ENCODE measurements at regions not wholly inside any gene's neighbourhood (a gene's known extent, or its start where the extent isn't known, plus 50 kb on each side); places are given as distances from the start of the nearest gene placed in this dataset.

DNA sequence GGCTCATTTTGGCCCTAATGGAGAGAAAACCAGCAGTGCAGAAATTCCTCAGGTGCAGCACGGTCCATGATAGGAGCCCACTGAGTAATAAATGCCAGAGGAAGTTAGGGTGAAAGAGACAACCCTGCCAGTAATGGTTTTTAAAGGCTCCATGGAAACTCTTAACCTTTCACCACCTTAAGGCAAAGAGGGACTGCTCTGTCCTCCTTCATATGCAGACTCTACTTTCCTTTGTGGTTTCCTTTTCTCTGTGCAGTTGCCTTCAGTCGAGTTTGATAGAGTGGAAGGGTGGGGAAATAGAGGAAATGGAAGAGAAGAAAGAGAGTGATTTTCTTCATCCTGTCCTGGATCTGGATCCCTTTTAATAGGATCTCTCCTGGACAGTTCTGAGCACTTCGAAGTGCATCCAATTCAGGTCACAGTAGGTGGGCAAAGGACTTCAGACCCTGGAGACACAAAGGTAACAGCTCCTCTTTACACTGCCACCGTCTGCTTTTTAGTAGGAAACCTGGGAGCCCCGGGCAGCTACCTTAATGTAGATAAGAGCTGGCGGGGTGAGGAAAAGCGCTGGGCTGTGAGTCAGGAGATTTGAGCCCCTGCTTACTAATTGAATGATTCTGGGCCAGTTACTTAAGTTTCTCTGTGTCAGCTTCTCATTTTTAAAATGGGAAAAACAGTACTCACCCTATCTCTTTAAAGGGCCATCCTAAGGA lies 294.8 kb downstream of the KCNRG start:
- H3K27ac Mint-ChIP-seq, result no peak overlapping the region
- H3K9me3 Mint-ChIP-seq (ENCODE audit: low read depth), result peaks cover 4% of the 10 kb centered on the region
- H3K4me1 Mint-ChIP-seq (ENCODE audit: low read depth), result peaks cover 9% of the 10 kb centered on the region
- H3K27me3 Mint-ChIP-seq, result peaks cover 4% of the 10 kb centered on the region
- peaks cover 2% of the 10 kb centered on the region for H3K36me3 Mint-ChIP-seq
- H3K4me3 Mint-ChIP-seq, result no peak overlapping the region

DNA sequence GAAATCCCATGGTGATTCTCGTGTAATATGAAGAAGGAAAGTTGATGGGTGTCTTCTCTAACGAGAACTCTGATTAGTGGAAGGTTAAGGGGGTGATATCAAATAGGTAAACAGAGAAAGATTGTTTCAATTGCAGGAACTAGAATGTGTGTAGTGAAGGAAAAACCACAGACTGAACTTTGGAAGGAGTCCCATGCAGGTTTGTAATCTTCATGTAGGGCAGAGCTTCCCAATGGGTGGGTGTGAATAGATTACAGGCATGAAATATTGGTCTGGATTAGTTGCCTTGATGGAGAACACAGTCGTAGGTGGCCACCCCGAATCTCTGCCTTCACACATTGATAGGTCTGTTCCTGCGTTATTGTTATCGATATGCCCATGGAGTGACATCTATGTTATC lies 295.5 kb downstream of the KCNRG start:
- H3K36me3 Mint-ChIP-seq, result peaks cover 2% of the 10 kb centered on the region
- peaks cover 4% of the 10 kb centered on the region for H3K27me3 Mint-ChIP-seq
- H3K4me1 Mint-ChIP-seq (ENCODE audit: low read depth), result peaks cover 9% of the 10 kb centered on the region
- no peak overlapping the region for H3K4me3 Mint-ChIP-seq
- no peak overlapping the region for H3K27ac Mint-ChIP-seq
- H3K9me3 Mint-ChIP-seq (ENCODE audit: low read depth), result no peaks in the 10 kb centered on the region

DNA sequence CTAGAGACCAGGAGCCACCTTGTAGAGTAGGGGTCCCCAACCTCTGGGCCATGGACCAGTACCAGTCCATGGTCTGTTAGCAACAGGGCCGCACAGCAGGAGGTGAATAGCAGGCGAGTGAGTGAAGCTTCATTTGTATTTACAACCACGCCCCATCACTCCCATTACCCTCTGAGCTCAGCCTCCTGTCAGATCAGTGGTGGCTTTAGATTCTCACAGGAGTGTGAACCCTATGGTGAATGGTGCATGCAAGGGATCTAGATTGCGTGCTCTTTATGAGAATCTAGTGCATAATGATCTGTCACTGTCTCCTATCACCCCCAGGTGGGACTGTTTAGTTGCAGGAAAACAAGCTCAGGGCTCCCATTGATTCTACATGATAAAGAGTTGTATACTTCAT lies 303.6 kb downstream of the KCNRG start:
- no peaks in the 10 kb centered on the region for H3K9me3 Mint-ChIP-seq (ENCODE audit: low read depth)
- H3K4me1 Mint-ChIP-seq (ENCODE audit: low read depth), result peaks cover 18% of the 10 kb centered on the region
- no peaks in the 10 kb centered on the region for H3K27me3 Mint-ChIP-seq
- no peak overlapping the region for H3K4me3 Mint-ChIP-seq
- no peak overlapping the region for H3K27ac Mint-ChIP-seq
- no peaks in the 10 kb centered on the region for H3K36me3 Mint-ChIP-seq

DNA sequence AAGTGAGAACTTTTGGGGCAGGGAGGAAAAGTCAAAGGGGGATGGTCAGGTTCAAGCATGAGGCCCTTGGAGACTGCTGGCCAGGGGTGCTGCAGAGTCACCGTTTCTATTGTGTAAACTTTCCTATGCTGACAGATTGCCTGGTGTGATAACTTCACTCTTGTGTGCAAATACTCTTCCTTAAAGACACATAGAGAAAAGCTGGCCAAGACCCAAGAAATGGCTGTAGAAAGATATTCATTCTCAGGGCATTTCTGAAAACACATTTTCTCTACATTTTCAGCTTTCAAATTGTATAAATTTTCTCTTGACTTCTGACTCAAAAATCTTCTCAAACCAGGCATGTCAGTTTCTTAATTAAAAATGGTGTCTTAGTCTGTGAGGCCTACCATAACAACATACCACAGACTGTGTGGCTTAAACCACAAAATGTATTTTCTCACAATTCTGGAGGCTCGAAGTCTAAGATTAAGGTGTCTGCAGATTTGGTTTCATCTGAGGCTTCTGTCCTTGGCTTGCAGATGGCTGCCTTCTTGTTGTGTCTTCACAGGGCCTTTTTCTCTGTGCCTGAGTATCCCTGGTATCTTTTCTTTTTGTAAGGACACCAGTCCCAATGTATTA lies 304.5 kb downstream of the KCNRG start:
- Mint-ChIP-seq H3K4me3 (no peak overlapping the region), H3K27me3 (no peaks in the 10 kb centered on the region), H3K36me3 (no peaks in the 10 kb centered on the region), H3K4me1 (ENCODE audit: low read depth) (peaks cover 18% of the 10 kb centered on the region), H3K9me3 (ENCODE audit: low read depth) (no peaks in the 10 kb centered on the region), H3K27ac (no peak overlapping the region)

DNA sequence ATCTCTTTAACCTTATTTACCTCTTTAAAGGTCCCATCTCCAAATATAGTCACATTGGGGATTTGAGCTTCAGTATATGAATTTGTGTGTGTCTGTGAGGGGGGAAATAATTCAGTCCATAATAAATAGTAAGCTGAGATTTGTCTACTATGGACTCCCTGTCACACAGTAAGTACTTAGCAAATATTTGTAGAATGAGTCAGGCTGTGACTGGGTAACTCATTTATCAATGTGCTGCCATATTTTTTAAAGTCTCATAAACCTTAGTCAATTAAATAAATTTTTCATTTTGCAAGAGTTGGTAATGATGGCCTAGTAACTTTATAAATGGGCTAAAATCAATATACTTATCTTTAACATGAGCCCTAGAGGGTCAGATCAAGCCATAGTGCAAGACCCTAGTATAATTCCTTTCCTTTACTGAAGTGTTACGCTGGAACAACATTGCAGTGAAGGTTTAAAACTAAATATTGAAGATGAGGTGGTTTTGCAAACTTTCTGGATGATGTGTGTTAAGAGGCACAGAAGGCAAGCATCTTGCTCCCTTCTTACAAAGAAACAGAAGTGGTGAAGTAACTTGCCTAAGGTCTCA lies 305.1 kb downstream of the KCNRG start:
- Mint-ChIP-seq H3K4me1 (ENCODE audit: low read depth) (peaks cover 18% of the 10 kb centered on the region), H3K9me3 (ENCODE audit: low read depth) (no peaks in the 10 kb centered on the region), H3K36me3 (no peaks in the 10 kb centered on the region), H3K27ac (no peak overlapping the region), H3K4me3 (no peak overlapping the region), H3K27me3 (no peaks in the 10 kb centered on the region)

DNA sequence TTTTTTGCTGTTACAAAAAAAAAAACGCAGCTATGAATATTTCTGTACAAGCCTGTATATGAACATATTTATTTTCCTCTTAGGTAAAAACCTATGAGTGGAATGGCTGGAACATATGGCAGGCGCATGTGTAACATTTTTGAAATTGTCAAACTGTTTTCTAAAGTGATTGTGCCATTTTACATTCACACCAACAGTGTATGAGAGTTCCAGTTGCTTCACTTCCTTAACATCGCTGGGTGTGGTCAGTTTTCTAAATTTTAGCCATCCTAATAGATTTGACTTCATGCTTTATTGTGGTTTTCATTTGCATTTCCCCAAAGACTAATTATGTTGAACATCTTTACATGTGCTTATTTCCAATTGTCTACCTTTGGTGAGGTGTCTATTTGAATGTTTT lies 306.8 kb downstream of the KCNRG start:
- no peaks in the 10 kb centered on the region for H3K27me3 Mint-ChIP-seq
- peaks cover 18% of the 10 kb centered on the region for H3K4me1 Mint-ChIP-seq (ENCODE audit: low read depth)
- H3K27ac Mint-ChIP-seq, result no peak overlapping the region
- no peaks in the 10 kb centered on the region for H3K9me3 Mint-ChIP-seq (ENCODE audit: low read depth)
- no peaks in the 10 kb centered on the region for H3K36me3 Mint-ChIP-seq
- H3K4me3 Mint-ChIP-seq, result no peak overlapping the region

DNA sequence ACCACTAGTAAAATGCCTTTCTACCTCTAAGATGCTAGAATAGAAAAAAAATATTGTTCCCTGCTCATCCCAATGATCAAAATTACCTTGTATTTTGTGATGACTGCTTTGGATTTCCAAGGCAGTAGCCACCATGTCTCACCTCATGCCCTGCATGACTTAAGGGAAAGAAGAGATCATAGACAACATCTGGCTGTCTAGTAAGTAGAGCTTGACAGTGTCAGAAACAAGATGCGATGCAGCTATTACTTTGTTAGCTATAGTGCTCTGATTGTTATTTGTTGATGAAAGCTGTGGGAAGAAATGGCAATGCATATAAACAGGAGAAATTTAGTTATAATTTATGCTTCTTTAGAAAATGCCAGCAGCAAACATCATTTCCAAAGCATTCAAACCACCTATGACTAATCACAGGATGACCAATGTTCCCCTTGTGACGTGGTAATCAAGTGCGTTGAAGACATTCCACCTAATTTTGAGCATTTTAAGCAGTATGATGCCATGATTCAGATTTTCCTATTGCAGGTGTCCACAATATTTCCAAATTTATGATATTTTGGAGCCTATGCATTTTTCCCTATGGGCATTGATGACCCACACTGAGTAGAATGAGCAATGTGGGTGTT lies 308.3 kb downstream of the KCNRG start:
- Mint-ChIP-seq H3K4me1 (ENCODE audit: low read depth) (peaks cover 18% of the 10 kb centered on the region), H3K9me3 (ENCODE audit: low read depth) (no peaks in the 10 kb centered on the region), H3K27ac (no peak overlapping the region), H3K4me3 (no peak overlapping the region), H3K36me3 (no peaks in the 10 kb centered on the region), H3K27me3 (no peaks in the 10 kb centered on the region)

DNA sequence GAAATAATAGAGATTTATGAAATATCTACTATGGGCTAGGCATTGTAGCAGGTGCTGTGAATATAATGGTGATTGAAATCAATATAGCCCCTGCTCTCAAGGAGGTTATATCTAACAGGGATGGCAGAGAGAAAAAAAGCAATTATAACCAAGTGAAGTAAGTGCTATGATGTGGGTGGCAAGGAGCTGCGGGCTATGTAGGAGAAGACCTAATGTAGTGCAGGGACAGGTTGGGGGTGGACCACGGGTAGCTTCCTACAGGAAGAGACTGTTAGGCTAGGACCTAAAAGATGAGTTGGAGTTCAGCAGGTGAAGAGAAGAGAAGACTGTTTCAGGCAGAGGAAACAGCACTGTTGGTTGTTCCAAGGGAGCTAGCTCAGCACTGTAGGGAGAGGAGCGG lies 311.0 kb downstream of the KCNRG start:
- Mint-ChIP-seq H3K4me1 (ENCODE audit: low read depth) (no peaks in the 10 kb centered on the region), H3K36me3 (no peaks in the 10 kb centered on the region), H3K27me3 (no peaks in the 10 kb centered on the region), H3K27ac (no peak overlapping the region), H3K4me3 (no peak overlapping the region), H3K9me3 (ENCODE audit: low read depth) (no peaks in the 10 kb centered on the region)

DNA sequence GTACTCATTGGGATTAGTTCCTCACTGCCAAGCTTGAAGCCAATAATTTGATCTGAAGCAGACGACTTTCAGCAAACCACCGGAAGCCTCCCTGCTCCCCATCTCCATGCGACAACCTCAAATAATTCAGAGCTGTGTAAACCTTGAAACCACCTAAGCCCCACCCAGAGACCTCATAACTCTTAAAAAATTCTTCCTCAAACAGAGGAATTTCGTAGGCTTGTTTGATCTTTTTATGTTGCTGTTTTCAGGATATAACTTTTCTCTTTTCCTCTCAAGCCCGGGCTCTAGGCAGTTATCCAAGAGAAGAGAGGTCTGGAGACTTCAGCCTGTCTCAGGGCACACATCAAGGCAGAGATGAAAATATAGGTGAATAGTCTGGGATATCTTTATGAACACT lies 311.6 kb downstream of the KCNRG start:
- no peaks in the 10 kb centered on the region for H3K4me1 Mint-ChIP-seq (ENCODE audit: low read depth)
- no peak overlapping the region for H3K4me3 Mint-ChIP-seq
- H3K27ac Mint-ChIP-seq, result no peak overlapping the region
- no peaks in the 10 kb centered on the region for H3K36me3 Mint-ChIP-seq
- H3K9me3 Mint-ChIP-seq (ENCODE audit: low read depth), result no peaks in the 10 kb centered on the region
- H3K27me3 Mint-ChIP-seq, result no peaks in the 10 kb centered on the region

DNA sequence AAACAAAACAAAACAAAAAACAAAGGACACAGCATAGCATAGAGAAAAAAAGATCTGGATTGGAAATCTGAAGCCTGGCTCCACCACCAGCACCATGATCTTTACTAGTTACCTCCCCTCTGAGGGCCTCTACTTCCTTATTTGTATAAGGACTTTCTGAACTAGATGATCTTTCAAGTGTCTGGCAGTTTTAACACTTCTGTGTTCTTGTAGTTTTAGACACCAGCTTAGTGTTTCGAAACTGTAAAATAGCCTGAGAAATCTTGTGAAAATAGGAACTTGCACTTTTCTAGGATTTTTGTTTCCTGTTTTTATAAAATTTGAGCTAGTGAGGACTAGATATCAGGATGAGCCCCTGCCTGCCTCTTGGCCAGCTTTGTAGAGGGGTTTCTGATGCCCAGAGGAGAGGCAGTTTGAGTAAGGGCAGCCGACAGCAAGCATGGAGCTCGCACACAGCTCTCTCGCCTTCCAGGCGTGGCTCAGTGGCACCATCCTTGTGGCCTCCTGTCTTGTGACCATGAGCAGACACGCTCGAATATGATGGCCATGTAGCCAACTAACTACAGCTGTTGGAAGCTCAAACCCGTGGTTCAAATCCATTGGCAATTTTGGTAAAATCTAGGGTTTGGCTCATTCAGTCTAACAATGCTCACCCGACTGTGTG lies 319.0 kb downstream of the KCNRG start:
- no peaks in the 10 kb centered on the region for H3K27me3 Mint-ChIP-seq
- H3K36me3 Mint-ChIP-seq, result no peaks in the 10 kb centered on the region
- no peak overlapping the region for H3K27ac Mint-ChIP-seq
- H3K4me1 Mint-ChIP-seq (ENCODE audit: low read depth), result no peaks in the 10 kb centered on the region
- H3K4me3 Mint-ChIP-seq, result no peak overlapping the region
- H3K9me3 Mint-ChIP-seq (ENCODE audit: low read depth), result no peaks in the 10 kb centered on the region

DNA sequence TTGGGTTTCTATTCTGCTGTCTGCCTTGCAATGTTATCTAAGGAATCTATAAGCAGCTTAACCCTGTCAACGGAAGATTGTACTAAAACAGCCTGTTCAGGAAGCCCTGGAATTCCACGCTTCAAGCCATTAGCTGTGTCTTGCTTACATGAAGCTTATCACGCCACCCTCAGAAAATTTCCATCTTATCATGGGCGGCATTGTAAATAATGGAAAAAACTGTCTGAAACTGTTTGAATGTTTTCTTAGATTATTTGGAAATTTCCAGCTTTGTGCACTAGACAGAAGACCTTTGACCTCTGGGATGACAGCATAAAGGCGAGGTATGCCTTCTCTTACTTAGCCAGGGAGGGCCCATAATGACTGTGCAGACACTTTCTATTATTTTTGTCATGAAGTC lies 319.7 kb downstream of the KCNRG start:
- no peaks in the 10 kb centered on the region for H3K9me3 Mint-ChIP-seq (ENCODE audit: low read depth)
- no peaks in the 10 kb centered on the region for H3K27me3 Mint-ChIP-seq
- H3K27ac Mint-ChIP-seq, result no peak overlapping the region
- no peak overlapping the region for H3K4me3 Mint-ChIP-seq
- no peaks in the 10 kb centered on the region for H3K36me3 Mint-ChIP-seq
- H3K4me1 Mint-ChIP-seq (ENCODE audit: low read depth), result no peaks in the 10 kb centered on the region

DNA sequence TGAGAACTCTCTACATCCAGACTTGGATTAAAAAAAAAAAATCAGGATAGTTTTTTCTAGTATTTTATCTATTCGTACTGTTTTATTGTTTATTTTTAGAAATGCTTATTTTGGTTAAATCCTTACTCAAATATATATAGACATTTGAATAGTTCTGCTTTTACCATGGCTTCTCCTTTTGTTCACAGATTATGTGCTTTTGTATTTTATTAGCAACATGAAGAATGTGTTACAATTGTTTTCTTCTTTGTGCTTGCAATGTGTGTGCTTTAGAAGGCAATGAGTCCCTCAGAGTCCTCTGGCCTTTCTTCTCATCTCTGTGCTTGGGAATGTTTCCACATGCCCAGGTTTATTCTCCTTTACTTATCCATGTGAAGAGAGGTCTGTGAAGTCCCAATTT lies 324.0 kb downstream of the KCNRG start:
- no peaks in the 10 kb centered on the region for H3K27me3 Mint-ChIP-seq
- peaks cover 2% of the 10 kb centered on the region for H3K36me3 Mint-ChIP-seq
- no peaks in the 10 kb centered on the region for H3K9me3 Mint-ChIP-seq (ENCODE audit: low read depth)
- H3K4me1 Mint-ChIP-seq (ENCODE audit: low read depth), result no peaks in the 10 kb centered on the region
- H3K27ac Mint-ChIP-seq, result no peak overlapping the region
- H3K4me3 Mint-ChIP-seq, result no peak overlapping the region

DNA sequence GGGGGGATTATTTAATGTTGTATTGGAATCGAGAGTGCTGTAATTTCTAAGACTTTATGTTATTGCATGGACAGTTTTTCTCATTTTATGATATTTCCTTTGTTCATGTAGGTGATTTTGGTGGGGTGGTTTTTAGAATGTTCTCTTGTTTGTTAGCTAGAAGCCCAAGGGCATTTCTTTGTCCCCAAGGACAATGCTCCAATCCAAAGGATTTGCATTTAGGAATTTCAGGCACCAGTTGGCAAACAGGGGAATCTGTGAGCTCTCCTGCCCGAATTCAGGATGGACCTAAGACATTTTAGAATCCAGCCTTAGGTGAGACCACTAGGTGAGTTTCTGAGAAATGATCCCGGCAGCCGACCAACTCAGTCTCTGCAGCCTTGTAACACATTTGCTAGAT lies 324.9 kb downstream of the KCNRG start:
- Mint-ChIP-seq H3K27ac (no peak overlapping the region), H3K9me3 (ENCODE audit: low read depth) (no peaks in the 10 kb centered on the region), H3K4me1 (ENCODE audit: low read depth) (no peaks in the 10 kb centered on the region), H3K27me3 (no peaks in the 10 kb centered on the region), H3K36me3 (peaks cover 2% of the 10 kb centered on the region), H3K4me3 (no peak overlapping the region)

DNA sequence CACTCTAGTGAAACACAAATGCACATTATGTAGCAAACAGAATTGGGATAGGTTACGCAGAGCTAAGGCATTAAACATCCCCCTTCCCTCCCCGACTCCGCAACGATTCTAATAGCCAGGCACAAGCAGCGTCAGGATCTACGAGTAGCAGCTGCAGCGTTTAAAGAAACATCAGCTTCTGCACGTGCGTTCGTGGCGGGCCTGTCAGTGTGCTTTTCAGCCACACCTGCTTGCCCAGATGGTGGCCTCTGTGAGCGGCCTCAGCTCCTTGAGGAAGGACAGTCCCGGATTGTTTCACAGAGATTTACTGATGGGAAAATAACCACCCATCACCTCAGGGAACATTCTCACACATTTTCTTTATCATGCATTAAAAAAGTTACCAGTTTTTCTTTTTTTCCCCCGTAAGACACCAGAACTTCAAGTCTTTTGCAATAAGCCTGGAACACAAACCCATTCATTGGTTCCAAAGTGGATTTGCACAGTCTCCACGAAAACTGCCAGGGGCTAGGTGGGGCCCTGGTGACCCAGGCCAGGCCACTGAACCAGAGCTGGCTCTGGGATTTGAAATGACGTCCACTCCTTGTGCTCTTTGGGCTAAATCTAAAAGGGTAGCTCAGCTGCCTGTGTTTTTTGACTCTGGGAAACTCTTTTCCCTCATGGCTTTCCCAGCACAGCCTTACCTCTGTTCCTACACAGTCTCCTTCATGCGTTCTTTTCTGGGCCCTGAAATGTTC lies 325.5 kb downstream of the KCNRG start:
- H3K27me3 Mint-ChIP-seq, result no peaks in the 10 kb centered on the region
- H3K4me1 Mint-ChIP-seq (ENCODE audit: low read depth), result no peaks in the 10 kb centered on the region
- no peaks in the 10 kb centered on the region for H3K9me3 Mint-ChIP-seq (ENCODE audit: low read depth)
- H3K27ac Mint-ChIP-seq, result no peak overlapping the region
- no peak overlapping the region for H3K4me3 Mint-ChIP-seq
- peaks cover 2% of the 10 kb centered on the region for H3K36me3 Mint-ChIP-seq

Measured in activated naive CD8-positive, alpha-beta T cell (primary cell).